GM23338 (cell line): ENCODE measurements at regions not wholly inside any gene's neighbourhood (a gene's known extent, or its start where the extent isn't known, plus 50 kb on each side); places are given as distances from the start of the nearest gene placed in this dataset.

Experiments
- ATAC-seq: fragments of 200-7000 bp; cut with Tn5 transposase; 3 replicates; pipeline ENCODE4 v1.9.1; 2020
- DNase-seq: peaks from one replicate; pipeline ENCODE4 v3.0.0-alpha.2; 2015; ENCODE audit warnings: low spot score
- H2AFZ ChIP-seq: fragments of 200-600 bp; sonication (generic); 2 replicates; pipeline ENCODE4 v1.8.0; 2016; ENCODE audit warnings: antibody characterized with exemption, mild to moderate bottlenecking, moderate library complexity
- H3F3A ChIP-seq: fragments of 200-600 bp; sonication (generic); replicated peaks from 2 replicates; pipeline ENCODE4 v1.8.0; 2017; ENCODE audit warnings: antibody characterized with exemption, mixed run types, low read depth
- H3K27ac ChIP-seq: fragments of 200-600 bp; sonication (generic); 2 replicates; pipeline ENCODE4 v1.6.1; 2016; ENCODE audit warnings: low read depth
- H3K27me3 ChIP-seq: fragments of 200-600 bp; sonication (generic); 2 replicates; pipeline ENCODE4 v1.8.0; 2016; ENCODE audit warnings: mild to moderate bottlenecking, mixed run types, moderate library complexity; ENCODE audit not compliant: insufficient read depth
- H3K36me3 ChIP-seq: fragments of 200-600 bp; sonication (generic); 2 replicates; pipeline ENCODE4 v1.8.0; 2016; ENCODE audit warnings: mild to moderate bottlenecking; ENCODE audit not compliant: insufficient read depth
- H3K4me1 ChIP-seq: fragments of 200-600 bp; sonication (generic); 2 replicates; pipeline ENCODE4 v1.8.0; 2016; ENCODE audit warnings: mild to moderate bottlenecking, moderate library complexity; ENCODE audit not compliant: insufficient read depth
- H3K4me2 ChIP-seq: fragments of 200-600 bp; sonication (generic); 2 replicates; pipeline ENCODE4 v1.7.1; 2017; ENCODE audit warnings: mixed run types
- H3K4me3 ChIP-seq: fragments of 200-600 bp; sonication (generic); 2 replicates; pipeline ENCODE4 v1.6.1; 2016; ENCODE audit warnings: mixed run types
- H3K79me2 ChIP-seq: fragments of 200-600 bp; sonication (generic); replicated peaks from 2 replicates; pipeline ENCODE4 v1.8.0; 2017; ENCODE audit warnings: mild to moderate bottlenecking; ENCODE audit not compliant: insufficient read depth
- H3K9me2 ChIP-seq: fragments of 200-600 bp; sonication (generic); 2 replicates; pipeline ENCODE4 v1.8.0; 2017; ENCODE audit not compliant: insufficient read depth
- H4K20me1 ChIP-seq: fragments of 200-600 bp; sonication (generic); replicated peaks from 2 replicates; pipeline ENCODE4 v1.8.0; 2017; ENCODE audit warnings: mild to moderate bottlenecking; ENCODE audit not compliant: insufficient read depth
- H3K27ac Mint-ChIP-seq: 2 replicates; pipeline ENCODE4 v1.8.0; 2020; ENCODE audit warnings: inconsistent platforms, mild to moderate bottlenecking, moderate library complexity, mixed read lengths
- H3K27me3 Mint-ChIP-seq: 3 replicates; pipeline ENCODE4 v1.8.0; 2022; ENCODE audit warnings: low read depth, mild to moderate bottlenecking, moderate library complexity, mixed read lengths, inconsistent platforms; ENCODE audit not compliant: insufficient read depth, poor library complexity
- H3K36me3 Mint-ChIP-seq: 3 replicates; pipeline ENCODE4 v1.8.0; 2021; ENCODE audit warnings: low read depth, mild to moderate bottlenecking, inconsistent platforms, moderate library complexity, mixed read lengths
- H3K4me1 Mint-ChIP-seq: 3 replicates; pipeline ENCODE4 v1.8.0; 2020; ENCODE audit warnings: mild to moderate bottlenecking, inconsistent platforms, mixed read lengths
- H3K4me3 Mint-ChIP-seq: 3 replicates; pipeline ENCODE4 v1.8.0; 2021; ENCODE audit warnings: moderate library complexity, mild to moderate bottlenecking, inconsistent platforms, mixed read lengths
- H3K9me3 Mint-ChIP-seq: 3 replicates; pipeline ENCODE4 v1.8.0; 2020; ENCODE audit warnings: moderate library complexity, mild to moderate bottlenecking, inconsistent platforms, mixed read lengths
- CREB1 ChIP-seq: fragments of 250-450 bp; sonication (Bioruptor Pico); IDR thresholded peaks from 2 replicates; pipeline ENCODE4 v1.5.0; 2020; ENCODE audit warnings: low read depth, mild to moderate bottlenecking, moderate library complexity
- ETS1 ChIP-seq: IDR thresholded peaks from 2 replicates; pipeline ENCODE4 v1.6.1; 2016; ENCODE audit warnings: antibody characterized with exemption
- EZH2 ChIP-seq: fragments of 200-600 bp; sonication (generic); IDR thresholded peaks from one replicate; pipeline ENCODE4 v1.8.0; 2017; ENCODE audit warnings: antibody characterized with exemption, mild to moderate bottlenecking, low read depth; ENCODE audit not compliant: unreplicated experiment
- EZH2phosphoT487 ChIP-seq: fragments of 200-600 bp; sonication (generic); IDR thresholded peaks from one replicate; pipeline ENCODE4 v1.8.1; 2018; ENCODE audit warnings: antibody characterized with exemption; ENCODE audit not compliant: unreplicated experiment
- JUNB ChIP-seq: IDR thresholded peaks from one replicate; pipeline ENCODE4 v1.6.1; 2016; ENCODE audit warnings: antibody characterized with exemption; ENCODE audit not compliant: unreplicated experiment
- NANOG ChIP-seq: IDR thresholded peaks from 2 replicates; pipeline ENCODE4 v1.6.1; 2016; ENCODE audit warnings: antibody characterized with exemption, borderline replicate concordance
- POLR2AphosphoS5 ChIP-seq: IDR thresholded peaks from 2 replicates; pipeline ENCODE4 v1.6.1; 2016; ENCODE audit warnings: antibody characterized with exemption, low read depth
- STAT1 ChIP-seq: IDR thresholded peaks from one replicate; pipeline ENCODE4 v1.6.1; 2016; ENCODE audit warnings: antibody characterized with exemption; ENCODE audit not compliant: unreplicated experiment
- ZNF114 ChIP-seq: fragments of 250-450 bp; sonication (Bioruptor Pico); IDR thresholded peaks from 2 replicates; pipeline ENCODE4 v1.5.0; 2020; ENCODE audit warnings: mild to moderate bottlenecking, moderate library complexity
- ZNF331 ChIP-seq: fragments of 250-450 bp; sonication (Bioruptor Pico); IDR thresholded peaks from 2 replicates; pipeline ENCODE4 v1.5.0; 2020; ENCODE audit warnings: low read depth, mild to moderate bottlenecking, moderate library complexity
- TF ChIP-seq, protein P1 (sequence below): IDR thresholded peaks from one replicate; pipeline ENCODE4 v1.6.1; 2018; ENCODE audit warnings: antibody characterized with exemption; ENCODE audit not compliant: unreplicated experiment
- TF ChIP-seq, protein P2 (sequence below), 2 experiments: fragments of 200-600 bp in 1 of 2; sonication (generic) in 1 of 2; conservative IDR thresholded peaks; 2 replicates each; pipeline versions ENCODE4 v1.5.1 to v1.6.1; 2016 to 2017; ENCODE audit warnings: antibody characterized with exemption in 2 of 2, low read depth in 2 of 2, mild to moderate bottlenecking in 2 of 2, moderate library complexity in 1 of 2

- no peak for TF ChIP-seq ZNF331 (CRISPR knock-in tag)
- TF ChIP-seq EZH2, result no peak
- TF ChIP-seq CREB1 (CRISPR knock-in tag), result no peak
- no peak for TF ChIP-seq STAT1
Observed at GRCh38 chr19:32188921-32189320, 156.5 kb upstream of the ZNF507 start (continued).

DNA sequence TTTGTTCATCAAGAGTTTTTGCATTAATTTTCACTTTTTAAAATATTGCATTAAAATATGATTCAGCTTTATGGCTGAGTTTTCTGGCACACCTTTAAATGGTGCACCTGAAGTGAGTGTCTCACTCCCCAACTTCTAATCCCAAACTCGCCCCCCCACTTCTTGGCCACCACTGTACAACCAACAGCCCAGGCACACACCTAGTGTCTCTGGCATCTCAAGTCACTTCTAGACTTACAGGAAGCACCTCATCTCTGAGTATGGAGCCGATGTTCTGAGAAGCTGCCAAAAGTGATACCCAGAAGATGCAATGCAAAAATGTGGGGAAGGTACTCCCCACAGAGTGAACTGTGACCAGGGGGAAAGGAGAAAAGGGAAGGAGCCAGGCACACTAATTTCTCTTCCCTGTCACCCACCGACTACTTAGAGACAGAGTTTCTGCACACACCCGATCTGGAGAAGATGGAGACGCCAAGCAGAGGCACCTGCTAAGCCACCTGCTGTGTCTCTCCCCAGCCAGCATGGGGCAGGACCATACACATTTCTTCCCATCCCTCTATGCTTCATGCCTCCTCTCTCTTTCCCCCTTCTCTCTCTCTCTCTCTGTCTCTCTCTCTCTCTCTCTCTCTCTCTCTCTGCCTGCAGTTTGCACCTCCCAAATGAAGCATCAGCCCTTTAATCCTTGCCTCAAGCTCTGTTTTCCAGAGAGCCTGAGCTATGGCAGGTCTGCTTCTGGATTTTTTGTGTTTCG lies 155.3 kb upstream of the ZNF507 start:
- Histone ChIP-seq H3K27me3 (no peaks in the 10 kb centered on the region), H3K27ac (no peak overlapping the region), H3K4me3 (no peak overlapping the region), H3K36me3 (no peaks in the 10 kb centered on the region), H4K20me1 (no peaks in the 10 kb centered on the region), H3K9me2 (no peaks in the 10 kb centered on the region; the same call in 1 of the 2 replicates), H3F3A (no peaks in the 10 kb centered on the region), H3K4me2 (no peak overlapping the region), H2AFZ (no peak overlapping the region), H3K79me2 (no peaks in the 10 kb centered on the region), H3K4me1 (no peaks in the 10 kb centered on the region)
- H3K27me3 Mint-ChIP-seq, result peaks cover 7% of the 10 kb centered on the region
- ATAC-seq (no peak), DNase-seq (no peak)
- H3K36me3 Mint-ChIP-seq, result no peaks in the 10 kb centered on the region
- no peak overlapping the region for H3K27ac Mint-ChIP-seq
- H3K4me3 Mint-ChIP-seq, result no peak overlapping the region
- no peaks in the 10 kb centered on the region for H3K4me1 Mint-ChIP-seq
- peaks cover 10% of the 10 kb centered on the region; the same call in 2 of the 3 replicates for H3K9me3 Mint-ChIP-seq
- no peak for TF ChIP-seq CREB1 (CRISPR knock-in tag)
- no peak for TF ChIP-seq ETS1
- TF ChIP-seq, protein P1, sequence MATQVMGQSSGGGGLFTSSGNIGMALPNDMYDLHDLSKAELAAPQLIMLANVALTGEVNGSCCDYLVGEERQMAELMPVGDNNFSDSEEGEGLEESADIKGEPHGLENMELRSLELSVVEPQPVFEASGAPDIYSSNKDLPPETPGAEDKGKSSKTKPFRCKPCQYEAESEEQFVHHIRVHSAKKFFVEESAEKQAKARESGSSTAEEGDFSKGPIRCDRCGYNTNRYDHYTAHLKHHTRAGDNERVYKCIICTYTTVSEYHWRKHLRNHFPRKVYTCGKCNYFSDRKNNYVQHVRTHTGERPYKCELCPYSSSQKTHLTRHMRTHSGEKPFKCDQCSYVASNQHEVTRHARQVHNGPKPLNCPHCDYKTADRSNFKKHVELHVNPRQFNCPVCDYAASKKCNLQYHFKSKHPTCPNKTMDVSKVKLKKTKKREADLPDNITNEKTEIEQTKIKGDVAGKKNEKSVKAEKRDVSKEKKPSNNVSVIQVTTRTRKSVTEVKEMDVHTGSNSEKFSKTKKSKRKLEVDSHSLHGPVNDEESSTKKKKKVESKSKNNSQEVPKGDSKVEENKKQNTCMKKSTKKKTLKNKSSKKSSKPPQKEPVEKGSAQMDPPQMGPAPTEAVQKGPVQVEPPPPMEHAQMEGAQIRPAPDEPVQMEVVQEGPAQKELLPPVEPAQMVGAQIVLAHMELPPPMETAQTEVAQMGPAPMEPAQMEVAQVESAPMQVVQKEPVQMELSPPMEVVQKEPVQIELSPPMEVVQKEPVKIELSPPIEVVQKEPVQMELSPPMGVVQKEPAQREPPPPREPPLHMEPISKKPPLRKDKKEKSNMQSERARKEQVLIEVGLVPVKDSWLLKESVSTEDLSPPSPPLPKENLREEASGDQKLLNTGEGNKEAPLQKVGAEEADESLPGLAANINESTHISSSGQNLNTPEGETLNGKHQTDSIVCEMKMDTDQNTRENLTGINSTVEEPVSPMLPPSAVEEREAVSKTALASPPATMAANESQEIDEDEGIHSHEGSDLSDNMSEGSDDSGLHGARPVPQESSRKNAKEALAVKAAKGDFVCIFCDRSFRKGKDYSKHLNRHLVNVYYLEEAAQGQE, result no peak
- TF ChIP-seq NANOG, result no peak
- TF ChIP-seq ZNF331 (CRISPR knock-in tag), result no peak
- TF ChIP-seq EZH2, result no peak
- no peak for TF ChIP-seq EZH2phosphoT487
- no peak for TF ChIP-seq POLR2AphosphoS5
- TF ChIP-seq ZNF114 (CRISPR knock-in tag), result no peak
- TF ChIP-seq, protein P2, sequence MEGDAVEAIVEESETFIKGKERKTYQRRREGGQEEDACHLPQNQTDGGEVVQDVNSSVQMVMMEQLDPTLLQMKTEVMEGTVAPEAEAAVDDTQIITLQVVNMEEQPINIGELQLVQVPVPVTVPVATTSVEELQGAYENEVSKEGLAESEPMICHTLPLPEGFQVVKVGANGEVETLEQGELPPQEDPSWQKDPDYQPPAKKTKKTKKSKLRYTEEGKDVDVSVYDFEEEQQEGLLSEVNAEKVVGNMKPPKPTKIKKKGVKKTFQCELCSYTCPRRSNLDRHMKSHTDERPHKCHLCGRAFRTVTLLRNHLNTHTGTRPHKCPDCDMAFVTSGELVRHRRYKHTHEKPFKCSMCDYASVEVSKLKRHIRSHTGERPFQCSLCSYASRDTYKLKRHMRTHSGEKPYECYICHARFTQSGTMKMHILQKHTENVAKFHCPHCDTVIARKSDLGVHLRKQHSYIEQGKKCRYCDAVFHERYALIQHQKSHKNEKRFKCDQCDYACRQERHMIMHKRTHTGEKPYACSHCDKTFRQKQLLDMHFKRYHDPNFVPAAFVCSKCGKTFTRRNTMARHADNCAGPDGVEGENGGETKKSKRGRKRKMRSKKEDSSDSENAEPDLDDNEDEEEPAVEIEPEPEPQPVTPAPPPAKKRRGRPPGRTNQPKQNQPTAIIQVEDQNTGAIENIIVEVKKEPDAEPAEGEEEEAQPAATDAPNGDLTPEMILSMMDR (conservative IDR thresholded peaks at IDR 0.05; ENCODE audit: low read depth in 2 of 2), result no peak
- no peak for TF ChIP-seq JUNB
